Mucosa of descending colon (tissue), 3 donors: ENCODE measurements at regions not wholly inside any gene's neighbourhood (a gene's known extent, or its start where the extent isn't known, plus 50 kb on each side); places are given as distances from the start of the nearest gene placed in this dataset.

ENCODE experiments used
- ATAC-seq: fragments of 200-7000 bp; cut with Tn5 transposase; one replicate; pipeline ENCODE4 v1.9.1; 2020; ENCODE audit warnings: mild to moderate bottlenecking, moderate library complexity
- DNase-seq, 3 donors: peaks; one replicate each; pipeline ENCODE4 v3.0.0-alpha.2; 2020
- H3K36me3 ChIP-seq: fragments of 200-600 bp; one replicate; pipeline ENCODE4 v1.8.0; 2021; ENCODE audit warnings: low read depth, mild to moderate bottlenecking
- H3K4me1 ChIP-seq: fragments of 200-600 bp; one replicate; pipeline ENCODE4 v1.8.0; 2021; ENCODE audit warnings: low read depth, mild to moderate bottlenecking
- H3K4me3 ChIP-seq: fragments of 200-600 bp; one replicate; pipeline ENCODE4 v1.8.0; 2021; ENCODE audit warnings: mild to moderate bottlenecking
- H3K9me3 ChIP-seq: fragments of 200-600 bp; one replicate; pipeline ENCODE4 v1.8.0; 2021; ENCODE audit warnings: mild to moderate bottlenecking
- intact Hi-C, 2 donors: fragments of 100-400 bp; cut with DNase I in 1 of 2; cut with micrococcal nuclease in 1 of 2; formaldehyde crosslinking; loops; one replicate each; pipeline versions ENCODE4 v1.11.0 to v1.11.1; 2022; cut with DNase I, micrococcal nuclease
- TF ChIP-seq, protein P1 (sequence below): fragments of 200-600 bp; IDR thresholded peaks from one replicate; pipeline ENCODE4 v1.8.0; 2022; ENCODE audit warnings: antibody characterized with exemption, mild to moderate bottlenecking
- donor health status: DM: no; HTN: no; CAD: no; lungs with moderate emphysema.
- donor health status: DM: no; HTN: no; CAD: no.
- donor health status: DM: no; HTN: yes; CAD: no.

- intact Hi-C loops, result loop anchor here (10.0 kb wide), 2 partner anchors 110 to 190 kb away; partner anchors contain the start of genes MPHOSPH9 (in 1 of the 2), MTRFR (in 1 of the 2) and PITPNM2 (in 1 of the 2)
- DNase-seq, result no peak
- H3K36me3 ChIP-seq, result no peaks in the 10 kb centered on the region
- no peak for ATAC-seq
- H3K4me3 ChIP-seq, result no peak overlapping the region
- H3K9me3 ChIP-seq, result no peaks in the 10 kb centered on the region
- H3K4me1 ChIP-seq, result peaks cover 9% of the 10 kb centered on the region
- TF ChIP-seq, protein P1, sequence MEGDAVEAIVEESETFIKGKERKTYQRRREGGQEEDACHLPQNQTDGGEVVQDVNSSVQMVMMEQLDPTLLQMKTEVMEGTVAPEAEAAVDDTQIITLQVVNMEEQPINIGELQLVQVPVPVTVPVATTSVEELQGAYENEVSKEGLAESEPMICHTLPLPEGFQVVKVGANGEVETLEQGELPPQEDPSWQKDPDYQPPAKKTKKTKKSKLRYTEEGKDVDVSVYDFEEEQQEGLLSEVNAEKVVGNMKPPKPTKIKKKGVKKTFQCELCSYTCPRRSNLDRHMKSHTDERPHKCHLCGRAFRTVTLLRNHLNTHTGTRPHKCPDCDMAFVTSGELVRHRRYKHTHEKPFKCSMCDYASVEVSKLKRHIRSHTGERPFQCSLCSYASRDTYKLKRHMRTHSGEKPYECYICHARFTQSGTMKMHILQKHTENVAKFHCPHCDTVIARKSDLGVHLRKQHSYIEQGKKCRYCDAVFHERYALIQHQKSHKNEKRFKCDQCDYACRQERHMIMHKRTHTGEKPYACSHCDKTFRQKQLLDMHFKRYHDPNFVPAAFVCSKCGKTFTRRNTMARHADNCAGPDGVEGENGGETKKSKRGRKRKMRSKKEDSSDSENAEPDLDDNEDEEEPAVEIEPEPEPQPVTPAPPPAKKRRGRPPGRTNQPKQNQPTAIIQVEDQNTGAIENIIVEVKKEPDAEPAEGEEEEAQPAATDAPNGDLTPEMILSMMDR, result no peak
Measured at GRCh38 chr12:123044351-123044750, 63.9 kb downstream of the ARL6IP4 start.

DNA sequence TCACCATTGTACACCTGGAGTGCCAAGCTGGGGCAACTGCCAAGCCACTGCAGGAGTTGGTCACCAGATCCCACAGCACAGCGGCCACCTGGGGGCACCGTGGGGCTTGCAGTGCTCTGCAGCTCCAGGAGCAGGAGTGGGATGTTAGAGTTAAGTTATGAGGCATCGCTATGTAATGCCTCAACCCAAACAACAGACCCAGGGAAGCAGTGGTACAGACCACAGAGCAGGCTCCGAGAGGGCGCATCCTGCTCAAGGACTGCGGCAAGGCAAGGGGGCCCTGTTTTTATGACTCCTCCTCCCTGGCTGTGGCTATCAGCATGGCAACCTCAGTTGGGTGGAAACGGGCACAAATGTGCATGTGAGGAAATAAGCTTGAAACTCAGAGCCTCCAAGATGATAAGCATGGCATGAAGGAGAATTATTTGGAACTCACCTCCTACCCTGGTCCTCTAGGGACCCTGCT lies 63.1 kb downstream of the ARL6IP4 start:
- no peaks in the 10 kb centered on the region for H3K9me3 ChIP-seq
- no peak overlapping the region for H3K4me3 ChIP-seq
- TF ChIP-seq, protein P1, result peak; percentile 41
- H3K4me1 ChIP-seq, result peaks cover 9% of the 10 kb centered on the region
- ATAC-seq, result peak; percentile 86
- H3K36me3 ChIP-seq, result no peaks in the 10 kb centered on the region
- peak; percentile 83 to 90 (median 88) for DNase-seq
- intact Hi-C loops, result loop anchor here (10.0 kb wide), 2 partner anchors 111 to 191 kb away; partner anchors contain the start of genes MPHOSPH9 (in 1 of the 2), MTRFR (in 1 of the 2) and PITPNM2 (in 1 of the 2)

GRCh38 chr12:123042833-123043232 lies 62.4 kb downstream of the ARL6IP4 start:
- DNase-seq, result no peak
- intact Hi-C loops, result loop anchor here (10.0 kb wide), 2 partner anchors 112 to 192 kb away; partner anchors contain the start of genes MPHOSPH9 (in 1 of the 2), MTRFR (in 1 of the 2) and PITPNM2 (in 1 of the 2)
- H3K4me1 ChIP-seq, result peaks cover 9% of the 10 kb centered on the region

GRCh38 chr12:123041811-123042655 lies 61.6 kb downstream of the ARL6IP4 start:
- Histone ChIP-seq H3K36me3 (no peaks in the 10 kb centered on the region), H3K9me3 (no peaks in the 10 kb centered on the region), H3K4me3 (no peak overlapping the region), H3K4me1 (peaks cover 9% of the 10 kb centered on the region)
- intact Hi-C loops, result loop anchor here (10.0 kb wide), 2 partner anchors 113 to 193 kb away; partner anchors contain the start of genes MPHOSPH9 (in 1 of the 2), MTRFR (in 1 of the 2) and PITPNM2 (in 1 of the 2)
- TF ChIP-seq, protein P1, result no peak
- DNase-seq (peak in 2 of 3 donors; percentile 48 to 55), ATAC-seq (peak; percentile 50)

More at GRCh38 chr12:123042833-123043232, 62.4 kb downstream of the ARL6IP4 start:
- no peaks in the 10 kb centered on the region for H3K36me3 ChIP-seq
- H3K9me3 ChIP-seq, result no peaks in the 10 kb centered on the region
- no peak overlapping the region for H3K4me3 ChIP-seq
- TF ChIP-seq, protein P1, result no peak
- ATAC-seq, result no peak

DNA sequence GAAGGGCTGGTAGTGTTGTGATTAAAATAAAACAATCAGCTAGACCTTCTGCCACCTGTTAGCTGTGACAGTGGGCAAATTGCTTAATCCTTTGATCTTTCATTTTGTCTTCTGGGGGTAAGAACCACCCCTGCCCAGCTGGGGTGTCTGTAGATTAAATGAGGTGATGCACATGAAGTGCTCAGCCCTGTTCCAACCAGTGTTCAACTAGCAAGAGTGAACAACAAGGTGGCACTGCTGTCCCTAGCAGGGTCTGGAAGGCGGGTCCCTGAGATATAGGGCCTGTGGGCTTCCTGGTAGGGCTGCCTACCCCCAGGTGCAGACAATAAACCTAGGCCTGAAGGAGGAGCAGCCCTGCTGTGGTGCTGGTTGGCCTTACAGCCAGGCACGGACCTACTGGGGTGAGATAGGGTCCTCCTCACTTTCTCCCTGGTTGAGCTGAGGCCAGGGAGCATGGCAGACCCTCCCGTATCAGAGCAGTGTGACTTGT lies 60.6 kb downstream of the ARL6IP4 start:
- H3K4me3 ChIP-seq, result no peak overlapping the region
- H3K9me3 ChIP-seq, result no peaks in the 10 kb centered on the region
- DNase-seq, result no peak
- TF ChIP-seq, protein P1, result no peak
- peaks cover 9% of the 10 kb centered on the region for H3K4me1 ChIP-seq
- ATAC-seq, result peak; percentile 19
- no peaks in the 10 kb centered on the region for H3K36me3 ChIP-seq
- intact Hi-C loops, result loop anchor here (10.0 kb wide), 2 partner anchors 114 to 194 kb away; partner anchors contain the start of genes MPHOSPH9 (in 1 of the 2), MTRFR (in 1 of the 2) and PITPNM2 (in 1 of the 2)
